Fibroblast of the aortic adventitia (primary cell): ENCODE measurements at regions not wholly inside any gene's neighbourhood (a gene's known extent, or its start where the extent isn't known, plus 50 kb on each side); places are given as distances from the start of the nearest gene placed in this dataset.

Experiments used
- DNase-seq: peaks from one replicate; pipeline ENCODE4 v3.0.0-alpha.2; 2010; ENCODE audit warnings: low read depth
- H3K4me3 ChIP-seq: 2 replicates; pipeline ENCODE4 v1.5.1; 2011; ENCODE audit warnings: low read depth, mild to moderate bottlenecking, control low read depth, low read length, moderate library complexity
- TF ChIP-seq, protein P1 (sequence below): IDR thresholded peaks from 2 replicates; pipeline ENCODE4 v1.5.1; 2011; ENCODE audit warnings: mild to moderate bottlenecking, low read length, control low read depth, inconsistent platforms; ENCODE audit not compliant: insufficient read depth

DNA sequence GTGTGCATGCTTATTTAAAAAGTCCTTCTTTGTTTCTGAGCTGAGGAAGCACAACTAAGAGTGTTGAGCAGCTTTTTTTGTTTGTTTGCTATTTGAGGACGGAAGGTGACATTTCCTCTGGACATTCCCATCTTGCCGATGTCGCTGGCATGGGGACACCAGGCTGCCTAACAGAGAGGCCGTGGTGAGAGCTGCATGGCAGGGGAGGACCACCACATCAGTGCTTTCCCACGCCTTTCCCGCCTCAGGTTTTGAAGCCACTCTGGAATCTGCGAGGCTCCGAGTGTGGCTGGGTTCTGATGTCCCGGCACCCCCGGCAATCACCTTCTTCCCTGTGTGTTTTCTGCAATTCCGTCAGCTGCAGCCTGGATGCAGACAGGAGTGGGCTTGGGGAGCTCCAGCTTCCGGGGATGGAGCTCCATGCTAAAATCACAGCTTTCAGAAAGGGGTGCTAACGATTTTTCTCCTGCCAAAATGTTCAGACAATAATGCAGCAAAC lies 259.8 kb upstream of the IRX4 start:
- TF ChIP-seq, protein P1, sequence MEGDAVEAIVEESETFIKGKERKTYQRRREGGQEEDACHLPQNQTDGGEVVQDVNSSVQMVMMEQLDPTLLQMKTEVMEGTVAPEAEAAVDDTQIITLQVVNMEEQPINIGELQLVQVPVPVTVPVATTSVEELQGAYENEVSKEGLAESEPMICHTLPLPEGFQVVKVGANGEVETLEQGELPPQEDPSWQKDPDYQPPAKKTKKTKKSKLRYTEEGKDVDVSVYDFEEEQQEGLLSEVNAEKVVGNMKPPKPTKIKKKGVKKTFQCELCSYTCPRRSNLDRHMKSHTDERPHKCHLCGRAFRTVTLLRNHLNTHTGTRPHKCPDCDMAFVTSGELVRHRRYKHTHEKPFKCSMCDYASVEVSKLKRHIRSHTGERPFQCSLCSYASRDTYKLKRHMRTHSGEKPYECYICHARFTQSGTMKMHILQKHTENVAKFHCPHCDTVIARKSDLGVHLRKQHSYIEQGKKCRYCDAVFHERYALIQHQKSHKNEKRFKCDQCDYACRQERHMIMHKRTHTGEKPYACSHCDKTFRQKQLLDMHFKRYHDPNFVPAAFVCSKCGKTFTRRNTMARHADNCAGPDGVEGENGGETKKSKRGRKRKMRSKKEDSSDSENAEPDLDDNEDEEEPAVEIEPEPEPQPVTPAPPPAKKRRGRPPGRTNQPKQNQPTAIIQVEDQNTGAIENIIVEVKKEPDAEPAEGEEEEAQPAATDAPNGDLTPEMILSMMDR, result no peak
- DNase-seq, result no peak
- no peak overlapping the region for H3K4me3 ChIP-seq

DNA sequence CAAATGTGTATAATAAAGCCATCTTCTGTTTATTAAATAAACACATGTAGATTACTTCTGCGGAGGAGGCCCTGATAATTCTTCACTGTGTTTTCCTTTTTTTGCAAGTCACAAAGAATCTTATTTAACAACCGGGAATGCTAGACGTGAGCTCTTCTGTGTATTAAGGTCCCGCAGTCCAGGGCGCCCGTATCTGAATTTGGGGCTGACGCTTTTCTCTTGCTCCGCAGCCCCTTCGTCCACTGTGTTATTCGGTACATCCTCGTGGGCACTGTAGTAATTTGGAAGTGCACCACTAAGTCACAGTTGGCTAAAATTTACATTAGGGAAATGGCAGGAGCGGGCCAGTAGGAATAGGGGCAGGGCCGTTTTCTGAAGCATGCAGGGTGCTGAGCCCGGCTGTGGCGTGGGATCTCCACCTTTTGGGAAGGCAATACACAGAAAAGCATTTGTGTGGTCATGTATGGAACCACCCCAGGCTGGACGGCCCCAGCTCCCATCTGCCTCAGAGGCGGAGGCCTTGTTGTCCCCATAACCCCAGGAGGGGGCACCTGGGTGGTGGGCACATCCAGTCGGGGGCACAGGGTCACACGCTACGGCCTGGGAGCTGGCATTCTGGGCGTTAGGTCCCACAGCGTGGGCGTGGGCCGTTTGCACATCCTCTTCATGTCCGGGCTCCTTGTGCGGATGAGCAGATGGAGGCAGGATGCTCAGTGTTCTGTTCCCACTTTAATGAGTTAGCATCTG lies 258.7 kb upstream of the IRX4 start:
- H3K4me3 ChIP-seq, result no peak overlapping the region
- TF ChIP-seq, protein P1, result no peak
- DNase-seq, result no peak

DNA sequence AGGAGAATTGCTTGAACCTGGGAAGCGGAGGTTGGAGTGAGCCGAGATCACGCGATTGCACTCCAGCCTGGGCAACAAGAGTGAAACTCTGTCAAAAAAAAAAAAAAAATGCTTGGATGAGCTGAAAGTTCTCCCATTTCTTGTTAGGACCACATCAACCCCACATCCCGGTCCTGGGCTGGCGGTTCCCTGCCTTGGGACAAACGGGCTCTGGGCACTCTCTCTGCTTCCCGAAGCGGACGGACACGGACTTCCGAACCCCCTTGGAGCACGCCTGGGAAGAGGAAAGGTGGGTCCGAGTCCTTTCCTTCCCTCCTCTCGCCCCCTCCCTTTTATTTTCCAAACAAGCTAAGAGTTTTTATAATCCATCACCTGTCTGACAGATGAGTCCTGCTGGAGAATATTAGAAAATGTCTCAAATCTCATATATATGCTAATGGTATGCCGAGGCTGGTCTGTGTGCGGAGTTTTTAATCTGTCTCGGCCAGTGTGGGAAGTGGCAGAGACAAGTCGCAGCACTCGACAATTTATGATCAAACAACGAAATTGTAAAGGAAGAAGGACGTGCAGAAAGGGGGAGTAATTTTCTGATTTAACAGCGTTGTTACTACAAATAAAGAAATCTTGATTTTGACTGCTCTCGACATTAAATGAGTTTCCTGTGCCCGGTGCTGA lies 257.9 kb upstream of the IRX4 start:
- TF ChIP-seq, protein P1, result no peak
- DNase-seq, result no peak
- no peak overlapping the region for H3K4me3 ChIP-seq

DNA sequence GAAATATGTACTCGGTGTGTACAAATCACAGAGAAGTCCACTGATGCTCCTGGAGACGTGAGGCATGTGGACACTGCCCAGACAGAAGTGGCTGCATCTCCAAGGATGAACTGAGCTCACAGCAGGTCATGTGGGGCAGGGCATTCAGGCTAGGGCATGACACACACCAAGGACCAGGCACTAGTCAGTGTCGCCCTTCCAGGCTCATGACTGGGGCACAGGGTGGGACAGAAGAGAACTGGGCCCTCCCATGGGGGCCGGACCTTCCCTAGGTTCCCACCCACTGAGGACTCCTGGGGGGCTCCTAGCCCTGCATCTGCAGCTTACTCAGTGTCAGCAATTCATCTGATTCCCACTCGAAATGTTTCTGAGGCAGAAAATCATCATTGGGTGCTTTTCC lies 256.8 kb upstream of the IRX4 start:
- TF ChIP-seq, protein P1, result no peak
- no peak for DNase-seq

DNA sequence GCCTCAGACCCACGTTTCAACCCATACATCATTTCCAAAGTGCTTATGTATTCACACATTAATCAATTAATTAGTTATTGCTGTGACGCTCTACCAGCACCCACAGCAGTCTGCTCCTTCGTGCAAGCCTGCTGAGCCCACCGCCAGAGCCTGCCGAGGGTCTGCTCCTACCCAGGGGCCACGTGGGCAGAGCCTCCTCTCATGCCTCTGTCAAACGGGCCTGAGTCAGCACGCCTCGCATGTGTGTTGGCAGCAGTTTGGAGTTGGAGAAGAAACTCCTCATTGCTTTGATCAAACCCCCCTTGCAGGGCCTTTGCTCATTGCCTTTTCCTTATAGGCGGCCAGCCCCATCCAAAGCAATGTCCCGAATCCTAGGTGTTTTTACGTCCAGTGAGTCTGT lies 256.2 kb upstream of the IRX4 start:
- no peak overlapping the region for H3K4me3 ChIP-seq
- TF ChIP-seq, protein P1, result no peak
- no peak for DNase-seq

More for the DNA sequence above, 256.8 kb upstream of the IRX4 start:
- no peak overlapping the region for H3K4me3 ChIP-seq

DNA sequence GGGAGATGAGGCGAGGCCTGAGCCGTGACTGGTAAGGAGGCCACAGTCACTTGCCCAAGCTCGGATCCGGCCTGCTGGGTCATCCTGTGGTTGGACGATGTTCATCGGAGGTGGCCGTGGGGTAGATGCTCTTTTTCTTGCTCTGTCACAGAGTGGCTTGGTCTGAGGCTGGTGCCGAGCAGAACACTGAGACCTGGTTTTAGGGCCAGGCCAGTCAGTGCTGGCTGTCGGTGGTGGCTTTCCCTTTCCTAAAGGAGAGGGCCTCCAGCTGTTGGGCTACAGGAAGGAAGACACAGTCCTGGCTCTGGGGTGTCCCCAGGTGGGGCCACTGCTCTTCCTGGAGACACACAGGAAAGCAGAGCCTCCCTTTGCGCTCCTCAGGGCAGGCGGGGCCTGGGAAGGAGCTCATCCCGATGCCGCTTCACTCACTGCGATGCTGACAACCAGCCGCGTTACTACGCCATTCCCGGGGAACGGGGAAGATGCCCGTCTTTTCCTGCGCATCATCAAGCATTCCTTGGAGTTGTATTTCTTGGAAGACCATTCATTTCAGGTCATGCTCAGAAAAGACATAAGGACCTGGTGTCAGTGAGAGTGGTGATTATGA lies 254.8 kb upstream of the IRX4 start:
- TF ChIP-seq, protein P1, result no peak
- DNase-seq, result no peak
- H3K4me3 ChIP-seq, result no peak overlapping the region
